GM23338 (cell line): ENCODE measurements at regions not wholly inside any gene's neighbourhood (a gene's known extent, or its start where the extent isn't known, plus 50 kb on each side); places are given as distances from the start of the nearest gene placed in this dataset.
A peak's percentile ranks its signal among the peaks of the same experiment; 100 is the strongest.

ENCODE experiments used
- ATAC-seq: fragments of 200-7000 bp; cut with Tn5 transposase; 3 replicates; pipeline ENCODE4 v1.9.1; 2020
- DNase-seq: peaks from one replicate; pipeline ENCODE4 v3.0.0-alpha.2; 2015; ENCODE audit warnings: low spot score
- H2AFZ ChIP-seq: fragments of 200-600 bp; sonication (generic); 2 replicates; pipeline ENCODE4 v1.8.0; 2016; ENCODE audit warnings: antibody characterized with exemption, mild to moderate bottlenecking, moderate library complexity
- H3F3A ChIP-seq: fragments of 200-600 bp; sonication (generic); replicated peaks from 2 replicates; pipeline ENCODE4 v1.8.0; 2017; ENCODE audit warnings: antibody characterized with exemption, mixed run types, low read depth
- H3K27ac ChIP-seq: fragments of 200-600 bp; sonication (generic); 2 replicates; pipeline ENCODE4 v1.6.1; 2016; ENCODE audit warnings: low read depth
- H3K27me3 ChIP-seq: fragments of 200-600 bp; sonication (generic); 2 replicates; pipeline ENCODE4 v1.8.0; 2016; ENCODE audit warnings: mild to moderate bottlenecking, mixed run types, moderate library complexity; ENCODE audit not compliant: insufficient read depth
- H3K36me3 ChIP-seq: fragments of 200-600 bp; sonication (generic); 2 replicates; pipeline ENCODE4 v1.8.0; 2016; ENCODE audit warnings: mild to moderate bottlenecking; ENCODE audit not compliant: insufficient read depth
- H3K4me1 ChIP-seq: fragments of 200-600 bp; sonication (generic); 2 replicates; pipeline ENCODE4 v1.8.0; 2016; ENCODE audit warnings: mild to moderate bottlenecking, moderate library complexity; ENCODE audit not compliant: insufficient read depth
- H3K4me2 ChIP-seq: fragments of 200-600 bp; sonication (generic); 2 replicates; pipeline ENCODE4 v1.7.1; 2017; ENCODE audit warnings: mixed run types
- H3K4me3 ChIP-seq: fragments of 200-600 bp; sonication (generic); 2 replicates; pipeline ENCODE4 v1.6.1; 2016; ENCODE audit warnings: mixed run types
- H3K79me2 ChIP-seq: fragments of 200-600 bp; sonication (generic); replicated peaks from 2 replicates; pipeline ENCODE4 v1.8.0; 2017; ENCODE audit warnings: mild to moderate bottlenecking; ENCODE audit not compliant: insufficient read depth
- H3K9me2 ChIP-seq: fragments of 200-600 bp; sonication (generic); 2 replicates; pipeline ENCODE4 v1.8.0; 2017; ENCODE audit not compliant: insufficient read depth
- H4K20me1 ChIP-seq: fragments of 200-600 bp; sonication (generic); replicated peaks from 2 replicates; pipeline ENCODE4 v1.8.0; 2017; ENCODE audit warnings: mild to moderate bottlenecking; ENCODE audit not compliant: insufficient read depth
- H3K27ac Mint-ChIP-seq: 2 replicates; pipeline ENCODE4 v1.8.0; 2020; ENCODE audit warnings: inconsistent platforms, mild to moderate bottlenecking, moderate library complexity, mixed read lengths
- H3K27me3 Mint-ChIP-seq: 3 replicates; pipeline ENCODE4 v1.8.0; 2022; ENCODE audit warnings: low read depth, mild to moderate bottlenecking, moderate library complexity, mixed read lengths, inconsistent platforms; ENCODE audit not compliant: insufficient read depth, poor library complexity
- H3K36me3 Mint-ChIP-seq: 3 replicates; pipeline ENCODE4 v1.8.0; 2021; ENCODE audit warnings: low read depth, mild to moderate bottlenecking, inconsistent platforms, moderate library complexity, mixed read lengths
- H3K4me1 Mint-ChIP-seq: 3 replicates; pipeline ENCODE4 v1.8.0; 2020; ENCODE audit warnings: mild to moderate bottlenecking, inconsistent platforms, mixed read lengths
- H3K4me3 Mint-ChIP-seq: 3 replicates; pipeline ENCODE4 v1.8.0; 2021; ENCODE audit warnings: moderate library complexity, mild to moderate bottlenecking, inconsistent platforms, mixed read lengths
- H3K9me3 Mint-ChIP-seq: 3 replicates; pipeline ENCODE4 v1.8.0; 2020; ENCODE audit warnings: moderate library complexity, mild to moderate bottlenecking, inconsistent platforms, mixed read lengths
- CREB1 ChIP-seq: fragments of 250-450 bp; sonication (Bioruptor Pico); IDR thresholded peaks from 2 replicates; pipeline ENCODE4 v1.5.0; 2020; ENCODE audit warnings: low read depth, mild to moderate bottlenecking, moderate library complexity
- CTCF ChIP-seq, 2 experiments: fragments of 200-600 bp in 1 of 2; sonication (generic) in 1 of 2; conservative IDR thresholded peaks; 2 replicates each; pipeline versions ENCODE4 v1.5.1 to v1.6.1; 2016 to 2017; ENCODE audit warnings: antibody characterized with exemption in 2 of 2, low read depth in 2 of 2, mild to moderate bottlenecking in 2 of 2, moderate library complexity in 1 of 2
- ETS1 ChIP-seq: IDR thresholded peaks from 2 replicates; pipeline ENCODE4 v1.6.1; 2016; ENCODE audit warnings: antibody characterized with exemption
- JUNB ChIP-seq: IDR thresholded peaks from one replicate; pipeline ENCODE4 v1.6.1; 2016; ENCODE audit warnings: antibody characterized with exemption; ENCODE audit not compliant: unreplicated experiment
- NANOG ChIP-seq: IDR thresholded peaks from 2 replicates; pipeline ENCODE4 v1.6.1; 2016; ENCODE audit warnings: antibody characterized with exemption, borderline replicate concordance
- POLR2AphosphoS5 ChIP-seq: IDR thresholded peaks from 2 replicates; pipeline ENCODE4 v1.6.1; 2016; ENCODE audit warnings: antibody characterized with exemption, low read depth
- REST ChIP-seq: IDR thresholded peaks from one replicate; pipeline ENCODE4 v1.6.1; 2018; ENCODE audit warnings: antibody characterized with exemption; ENCODE audit not compliant: unreplicated experiment
- STAT1 ChIP-seq: IDR thresholded peaks from one replicate; pipeline ENCODE4 v1.6.1; 2016; ENCODE audit warnings: antibody characterized with exemption; ENCODE audit not compliant: unreplicated experiment
- ZNF331 ChIP-seq: fragments of 250-450 bp; sonication (Bioruptor Pico); IDR thresholded peaks from 2 replicates; pipeline ENCODE4 v1.5.0; 2020; ENCODE audit warnings: low read depth, mild to moderate bottlenecking, moderate library complexity
- ZNF462 ChIP-seq: fragments of 250-450 bp; sonication (Bioruptor Pico); IDR thresholded peaks from 2 replicates; pipeline ENCODE4 v1.5.0; 2020; ENCODE audit warnings: mild to moderate bottlenecking, moderate library complexity

GRCh38 chr7:54080525-54080924 lies 461.6 kb upstream of the VSTM2A start:
- no peak for TF ChIP-seq CREB1 (CRISPR knock-in tag)
- Mint-ChIP-seq H3K4me3 (no peak overlapping the region), H3K27me3 (no peaks in the 10 kb centered on the region), H3K27ac (no peak overlapping the region), H3K36me3 (no peaks in the 10 kb centered on the region), H3K9me3 (peaks cover 8% of the 10 kb centered on the region), H3K4me1 (no peaks in the 10 kb centered on the region)
- no peaks in the 10 kb centered on the region for H3K27me3 ChIP-seq
- H3K36me3 ChIP-seq = no peaks in the 10 kb centered on the region
- no peak overlapping the region for H3K27ac ChIP-seq
- ATAC-seq (no peak), DNase-seq (no peak)
- no peaks in the 10 kb centered on the region for H3K79me2 ChIP-seq
- H2AFZ ChIP-seq = no peak overlapping the region
- no peak overlapping the region for H3K4me2 ChIP-seq
- H3F3A ChIP-seq = no peaks in the 10 kb centered on the region
- peaks cover 3% of the 10 kb centered on the region; the same call in 1 of the 2 replicates for H3K9me2 ChIP-seq
- H4K20me1 ChIP-seq = no peaks in the 10 kb centered on the region
- no peaks in the 10 kb centered on the region for H3K4me1 ChIP-seq
- H3K4me3 ChIP-seq = no peak overlapping the region

GRCh38 chr7:54080971-54081370 lies 461.2 kb upstream of the VSTM2A start:
- DNase-seq (no peak), ATAC-seq (no peak)
- Histone ChIP-seq H3K27ac (no peak overlapping the region), H3K79me2 (no peaks in the 10 kb centered on the region), H3K4me1 (no peaks in the 10 kb centered on the region), H3K4me2 (no peak overlapping the region), H2AFZ (peak overlapping the region; percentile 76), H3K4me3 (no peak overlapping the region), H3K27me3 (no peaks in the 10 kb centered on the region), H3K9me2 (peaks cover 3% of the 10 kb centered on the region; the same call in 1 of the 2 replicates), H4K20me1 (no peaks in the 10 kb centered on the region), H3K36me3 (no peaks in the 10 kb centered on the region), H3F3A (no peaks in the 10 kb centered on the region)
- H3K27me3 Mint-ChIP-seq = no peaks in the 10 kb centered on the region
- H3K4me3 Mint-ChIP-seq = no peak overlapping the region
- no peaks in the 10 kb centered on the region for H3K4me1 Mint-ChIP-seq
- H3K9me3 Mint-ChIP-seq = peaks cover 8% of the 10 kb centered on the region; the same call in 2 of the 3 replicates
- H3K27ac Mint-ChIP-seq = no peak overlapping the region
- no peaks in the 10 kb centered on the region for H3K36me3 Mint-ChIP-seq
- TF ChIP-seq REST = no peak
- no peak for TF ChIP-seq JUNB
- TF ChIP-seq ZNF462 (CRISPR knock-in tag) = no peak
- TF ChIP-seq POLR2AphosphoS5 = no peak
- TF ChIP-seq ETS1 = no peak
- no peak for TF ChIP-seq CTCF (conservative IDR thresholded peaks at IDR 0.05; ENCODE audit: low read depth in 2 of 2)
- no peak for TF ChIP-seq NANOG
- no peak for TF ChIP-seq ZNF331
- TF ChIP-seq STAT1 = no peak
